ENCODE measurements at regions not wholly inside any gene's neighbourhood (a gene's known extent, or its start where the extent isn't known, plus 50 kb on each side); places are given as distances from the start of the nearest gene placed in this dataset.

DNA sequence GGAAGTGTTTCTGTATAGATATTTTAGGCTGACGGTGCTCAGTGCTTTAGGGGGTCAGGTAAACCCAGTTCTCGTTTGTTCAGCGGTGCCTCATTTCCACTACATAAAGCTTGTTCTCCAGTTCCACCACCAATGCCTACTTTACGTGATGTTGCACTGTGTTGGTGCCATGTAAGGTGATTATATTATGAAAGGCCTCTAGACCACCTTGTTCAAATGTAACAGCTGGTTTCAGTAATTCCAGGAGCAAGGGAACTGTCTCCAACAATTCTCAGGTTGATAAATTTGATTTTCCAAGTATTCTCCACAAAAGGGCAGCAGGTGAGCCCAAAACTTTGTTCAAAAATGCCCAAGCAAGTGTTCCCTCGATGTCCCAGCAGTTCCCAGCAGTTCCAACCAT, 83.7 kb upstream of the SEPTIN5 start:
- Histone ChIP-seq H3K36me3 (ENCODE audit: control insufficient read depth, insufficient read depth, low read length) (no peaks in the 10 kb centered on the region), H3K27ac (ENCODE audit: low read depth, low read length) (no peak overlapping the region), H3K27me3 (ENCODE audit: control insufficient read depth, insufficient read depth, low read length) (no peaks in the 10 kb centered on the region), H3K4me1 (ENCODE audit: control insufficient read depth, insufficient read depth, low read length) (peaks cover 28% of the 10 kb centered on the region), H3K4me3 (ENCODE audit: low read depth, low read length) (no peak overlapping the region), H3K9me3 (ENCODE audit: control insufficient read depth, insufficient read depth, low read length) (no peaks in the 10 kb centered on the region)
- DNase-seq (ENCODE audit: low read depth in 4 of 6, low spot score in 6 of 6): no peak
- no CpG with 5 or more reads among the region's 5 CpGs for WGBS (ENCODE audit: insufficient coverage)

DNA sequence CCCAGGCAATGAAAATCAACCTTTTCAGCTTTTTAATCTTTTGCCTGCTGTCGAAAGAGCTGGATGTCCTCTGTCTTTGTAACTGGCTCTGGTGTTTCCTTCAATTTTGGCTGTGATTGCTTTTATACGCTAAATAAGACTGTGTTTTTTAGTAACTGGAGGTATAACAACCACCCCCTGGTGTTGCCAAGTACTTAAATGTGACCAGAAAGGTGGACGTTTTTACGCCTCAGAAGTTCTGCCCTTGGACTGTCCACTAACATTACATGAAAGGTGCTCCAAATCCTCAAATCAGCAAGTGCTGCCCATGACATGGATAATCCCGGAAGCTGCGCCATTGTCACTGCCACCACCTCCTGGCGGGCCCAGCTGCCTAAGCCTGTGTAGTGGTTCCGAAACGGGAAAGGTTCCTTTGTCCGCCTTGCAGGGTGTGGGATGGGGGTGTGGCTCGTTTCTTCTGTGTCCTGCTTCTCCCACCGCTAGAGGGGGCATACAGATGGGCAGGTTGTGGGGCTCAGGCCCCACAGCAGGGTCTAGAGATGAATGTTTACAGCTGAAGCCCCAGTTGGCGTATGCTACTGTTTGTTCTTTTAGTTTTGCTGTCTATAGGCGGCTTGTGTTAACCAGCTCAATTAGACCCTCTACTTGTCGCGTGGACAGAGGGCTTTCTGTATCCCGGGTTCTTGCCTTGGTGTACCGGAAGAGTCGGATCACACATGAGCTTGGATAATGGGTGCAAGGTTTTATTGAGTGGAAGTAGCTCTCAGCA, 82.2 kb upstream of the SEPTIN5 start:
- H3K36me3 ChIP-seq (ENCODE audit: control insufficient read depth, insufficient read depth, low read length): no peaks in the 10 kb centered on the region
- no peak overlapping the region for H3K27ac ChIP-seq (ENCODE audit: low read depth, low read length)
- 35% methylated on average over 19 of the region's 19 CpGs for WGBS (ENCODE audit: insufficient coverage)
- H3K4me3 ChIP-seq (ENCODE audit: low read depth, low read length): no peak overlapping the region
- peaks cover 17% of the 10 kb centered on the region for H3K4me1 ChIP-seq (ENCODE audit: control insufficient read depth, insufficient read depth, low read length)
- DNase-seq (ENCODE audit: low read depth in 4 of 6, low spot score in 6 of 6): peak in 2 of 6 donors; percentile 36 to 60
- H3K9me3 ChIP-seq (ENCODE audit: control insufficient read depth, insufficient read depth, low read length): no peaks in the 10 kb centered on the region
- no peaks in the 10 kb centered on the region for H3K27me3 ChIP-seq (ENCODE audit: control insufficient read depth, insufficient read depth, low read length)

GRCh38 chr22:19632668-19633148, 81.6 kb upstream of the SEPTIN5 start:
- Histone ChIP-seq H3K27me3 (ENCODE audit: control insufficient read depth, insufficient read depth, low read length) (no peaks in the 10 kb centered on the region), H3K27ac (ENCODE audit: low read depth, low read length) (no peak overlapping the region), H3K36me3 (ENCODE audit: control insufficient read depth, insufficient read depth, low read length) (no peaks in the 10 kb centered on the region), H3K4me3 (ENCODE audit: low read depth, low read length) (no peak overlapping the region), H3K4me1 (ENCODE audit: control insufficient read depth, insufficient read depth, low read length) (peaks cover 17% of the 10 kb centered on the region), H3K9me3 (ENCODE audit: control insufficient read depth, insufficient read depth, low read length) (no peaks in the 10 kb centered on the region)
- 68% methylated on average over 16 of the region's 17 CpGs for WGBS (ENCODE audit: insufficient coverage)
- DNase-seq (ENCODE audit: low read depth in 4 of 6, low spot score in 6 of 6): no peak

GRCh38 chr22:19634226-19634975, 79.9 kb upstream of the SEPTIN5 start:
- 74% methylated on average over 13 of the region's 23 CpGs for WGBS (ENCODE audit: insufficient coverage)
- Histone ChIP-seq H3K27me3 (ENCODE audit: control insufficient read depth, insufficient read depth, low read length) (no peaks in the 10 kb centered on the region), H3K36me3 (ENCODE audit: control insufficient read depth, insufficient read depth, low read length) (no peaks in the 10 kb centered on the region), H3K4me3 (ENCODE audit: low read depth, low read length) (no peak overlapping the region), H3K9me3 (ENCODE audit: control insufficient read depth, insufficient read depth, low read length) (no peaks in the 10 kb centered on the region), H3K4me1 (ENCODE audit: control insufficient read depth, insufficient read depth, low read length) (peaks cover 13% of the 10 kb centered on the region), H3K27ac (ENCODE audit: low read depth, low read length) (no peak overlapping the region)
- no peak for DNase-seq (ENCODE audit: low read depth in 4 of 6, low spot score in 6 of 6)

GRCh38 chr22:19635644-19636043, 78.7 kb upstream of the SEPTIN5 start:
- Histone ChIP-seq H3K9me3 (ENCODE audit: control insufficient read depth, insufficient read depth, low read length) (no peaks in the 10 kb centered on the region), H3K36me3 (ENCODE audit: control insufficient read depth, insufficient read depth, low read length) (no peaks in the 10 kb centered on the region), H3K4me1 (ENCODE audit: control insufficient read depth, insufficient read depth, low read length) (peaks cover 8% of the 10 kb centered on the region), H3K27ac (ENCODE audit: low read depth, low read length) (no peak overlapping the region), H3K27me3 (ENCODE audit: control insufficient read depth, insufficient read depth, low read length) (no peaks in the 10 kb centered on the region), H3K4me3 (ENCODE audit: low read depth, low read length) (no peak overlapping the region)
- WGBS (ENCODE audit: insufficient coverage): no CpG with 5 or more reads among the region's 3 CpGs
- DNase-seq (ENCODE audit: low read depth in 4 of 6, low spot score in 6 of 6): no peak

DNA sequence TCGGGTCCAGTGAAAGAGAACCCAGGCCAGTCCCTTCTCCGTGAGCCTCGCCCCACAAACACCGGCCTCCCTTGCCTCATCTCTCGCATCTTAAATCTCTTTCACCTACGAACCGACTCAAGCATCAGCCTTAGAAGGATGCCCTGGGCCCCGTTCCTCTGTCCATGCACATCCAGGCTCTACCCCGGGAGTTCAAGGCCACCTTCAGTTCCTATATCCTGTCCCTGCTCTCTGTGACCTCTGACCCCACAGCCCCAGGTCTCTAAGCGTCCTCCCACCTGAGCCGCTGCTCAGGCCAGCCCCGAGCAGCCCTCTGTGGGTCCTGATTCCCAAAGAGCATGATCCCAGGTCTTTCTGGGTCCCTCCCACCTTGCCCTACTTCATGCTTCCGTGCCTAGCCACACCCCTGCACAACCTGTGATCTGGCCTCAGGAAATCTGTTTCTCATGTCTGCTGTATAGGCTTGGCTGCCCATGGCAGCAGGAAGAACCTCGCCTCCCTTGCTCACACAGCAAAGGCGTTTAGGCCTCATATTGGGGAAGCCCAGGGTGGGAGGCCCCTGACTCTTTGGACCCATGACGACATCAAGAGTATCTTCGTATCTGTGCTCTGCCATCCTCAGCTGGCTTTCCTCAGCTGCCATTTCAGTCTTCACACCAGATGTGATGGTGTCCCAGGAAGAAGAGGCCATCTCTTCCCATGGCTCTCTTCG, 77.5 kb upstream of the SEPTIN5 start:
- Histone ChIP-seq H3K27me3 (ENCODE audit: control insufficient read depth, insufficient read depth, low read length) (no peaks in the 10 kb centered on the region), H3K4me3 (ENCODE audit: low read depth, low read length) (no peak overlapping the region), H3K36me3 (ENCODE audit: control insufficient read depth, insufficient read depth, low read length) (no peaks in the 10 kb centered on the region), H3K9me3 (ENCODE audit: control insufficient read depth, insufficient read depth, low read length) (no peaks in the 10 kb centered on the region), H3K27ac (ENCODE audit: low read depth, low read length) (no peak overlapping the region), H3K4me1 (ENCODE audit: control insufficient read depth, insufficient read depth, low read length) (peaks cover 8% of the 10 kb centered on the region)
- DNase-seq (ENCODE audit: low read depth in 4 of 6, low spot score in 6 of 6): no peak
- 92% methylated on average over 18 of the region's 18 CpGs for WGBS (ENCODE audit: insufficient coverage)

DNA sequence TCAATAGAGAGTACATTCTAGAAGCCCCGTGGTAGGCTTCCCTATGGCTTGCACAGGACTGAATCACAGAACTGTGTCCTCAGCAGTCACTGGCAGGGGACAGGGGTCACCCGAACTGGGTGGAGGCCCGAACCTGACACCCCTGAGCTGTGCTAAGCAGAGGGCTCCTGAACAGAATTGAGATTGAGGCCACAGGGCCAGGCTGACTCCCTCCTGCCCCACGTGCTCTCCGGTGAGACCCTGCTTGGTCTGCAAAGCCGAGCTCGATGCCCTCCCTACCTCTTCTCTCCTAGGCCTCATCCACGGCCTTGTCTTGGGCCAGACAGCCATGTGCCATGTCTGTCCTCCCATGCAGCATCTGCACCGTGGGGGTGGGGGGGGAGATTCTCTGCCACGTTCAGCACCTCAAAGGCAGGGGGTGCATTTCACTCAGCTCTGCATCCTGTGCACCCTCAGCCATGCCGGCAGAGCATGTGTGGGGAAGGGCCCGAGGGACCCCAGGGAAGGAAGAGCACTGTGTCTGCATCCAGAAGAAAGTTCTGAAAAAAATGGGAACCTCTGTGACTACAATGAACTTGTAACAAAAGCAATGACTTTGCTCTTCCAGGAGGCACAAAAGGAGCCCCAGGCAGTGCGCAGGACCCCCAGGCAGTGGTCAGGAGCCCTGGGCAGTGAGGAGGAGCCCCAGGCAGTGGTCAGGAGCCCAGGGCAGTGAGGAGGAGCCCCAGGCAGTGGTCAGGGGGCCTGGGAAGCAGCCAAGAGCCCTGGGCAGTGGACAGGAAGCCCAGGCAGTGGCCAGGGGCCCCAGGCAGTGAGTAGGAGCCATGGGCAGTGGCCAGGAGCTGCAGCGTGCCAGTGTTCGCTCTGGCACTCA, 76.7 kb upstream of the SEPTIN5 start:
- Histone ChIP-seq H3K4me3 (ENCODE audit: low read depth, low read length) (no peak overlapping the region), H3K27me3 (ENCODE audit: control insufficient read depth, insufficient read depth, low read length) (no peaks in the 10 kb centered on the region)

GRCh38 chr22:19638282-19639015, 75.9 kb upstream of the SEPTIN5 start:
- H3K4me3 ChIP-seq (ENCODE audit: low read depth, low read length): no peak overlapping the region
- H3K4me1 ChIP-seq (ENCODE audit: control insufficient read depth, insufficient read depth, low read length): no peaks in the 10 kb centered on the region
- H3K27ac ChIP-seq (ENCODE audit: low read depth, low read length): no peak overlapping the region
- no peaks in the 10 kb centered on the region for H3K27me3 ChIP-seq (ENCODE audit: control insufficient read depth, insufficient read depth, low read length)
- no peaks in the 10 kb centered on the region for H3K9me3 ChIP-seq (ENCODE audit: control insufficient read depth, insufficient read depth, low read length)
- 83% methylated on average over 7 of the region's 8 CpGs for WGBS (ENCODE audit: insufficient coverage)
- no peak for DNase-seq (ENCODE audit: low read depth in 4 of 6, low spot score in 6 of 6)
- H3K36me3 ChIP-seq (ENCODE audit: control insufficient read depth, insufficient read depth, low read length): no peaks in the 10 kb centered on the region

More for the DNA sequence above, 76.7 kb upstream of the SEPTIN5 start:
- H3K9me3 ChIP-seq (ENCODE audit: control insufficient read depth, insufficient read depth, low read length): no peaks in the 10 kb centered on the region
- no peak for DNase-seq (ENCODE audit: low read depth in 4 of 6, low spot score in 6 of 6)
- H3K27ac ChIP-seq (ENCODE audit: low read depth, low read length): no peak overlapping the region
- peaks cover 3% of the 10 kb centered on the region for H3K4me1 ChIP-seq (ENCODE audit: control insufficient read depth, insufficient read depth, low read length)
- 87% methylated on average over 14 of the region's 15 CpGs for WGBS (ENCODE audit: insufficient coverage)
- no peaks in the 10 kb centered on the region for H3K36me3 ChIP-seq (ENCODE audit: control insufficient read depth, insufficient read depth, low read length)

Measured in spinal cord (tissue), 9 donors.